C1 segment of cervical spinal cord (tissue), 14 donors: ENCODE measurements at regions not wholly inside any gene's neighbourhood (a gene's known extent, or its start where the extent isn't known, plus 50 kb on each side); places are given as distances from the start of the nearest gene placed in this dataset.

Experiments
- DNase-seq, 14 donors: peaks; one replicate each; lab custom pipeline; 2025; lab: John Stamatoyannopoulos, UW

DNA sequence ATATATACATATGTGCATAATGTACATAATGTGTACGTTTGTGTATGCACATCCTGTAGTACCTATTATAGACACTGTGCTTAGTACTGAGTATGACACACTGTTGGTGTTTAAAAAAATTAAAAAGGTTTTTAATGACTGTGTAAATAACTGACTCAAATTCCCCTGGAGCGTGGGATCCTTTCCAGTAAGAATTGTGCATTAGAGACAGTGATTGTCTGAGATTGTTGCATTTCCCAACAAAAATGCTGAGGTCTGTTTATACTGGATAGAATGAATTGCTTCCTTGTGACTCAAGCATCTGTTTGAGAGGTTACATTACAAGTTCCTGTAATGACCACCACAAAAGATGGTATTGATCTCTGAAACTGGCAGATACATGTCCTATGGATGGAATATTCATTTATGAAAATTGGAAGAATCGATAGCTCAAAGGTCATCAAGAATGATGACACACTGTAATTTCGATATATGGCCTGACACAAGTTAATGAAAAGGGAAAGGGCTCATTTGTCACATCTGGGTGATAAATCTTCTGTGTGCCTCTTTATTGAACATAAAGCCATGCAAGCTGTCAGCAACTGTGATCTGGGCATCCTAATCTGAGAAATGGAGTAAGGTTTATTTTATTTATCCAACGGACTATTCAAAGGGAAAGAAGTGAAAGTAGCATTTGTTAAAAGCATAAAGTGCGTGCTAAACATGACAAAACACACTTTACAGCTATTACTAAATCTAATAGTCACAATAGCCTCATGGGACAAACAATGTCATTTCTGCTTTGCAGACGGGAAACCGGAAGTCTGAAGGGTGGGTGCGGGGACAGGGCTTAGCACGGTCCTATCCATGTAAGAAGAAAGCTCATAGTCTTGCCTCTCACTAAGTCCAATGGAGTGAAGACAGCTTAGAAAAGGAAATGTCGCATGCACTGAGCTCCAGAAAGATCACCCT is 228.8 kb downstream of the CDH11 start:
- no peak for DNase-seq

DNA sequence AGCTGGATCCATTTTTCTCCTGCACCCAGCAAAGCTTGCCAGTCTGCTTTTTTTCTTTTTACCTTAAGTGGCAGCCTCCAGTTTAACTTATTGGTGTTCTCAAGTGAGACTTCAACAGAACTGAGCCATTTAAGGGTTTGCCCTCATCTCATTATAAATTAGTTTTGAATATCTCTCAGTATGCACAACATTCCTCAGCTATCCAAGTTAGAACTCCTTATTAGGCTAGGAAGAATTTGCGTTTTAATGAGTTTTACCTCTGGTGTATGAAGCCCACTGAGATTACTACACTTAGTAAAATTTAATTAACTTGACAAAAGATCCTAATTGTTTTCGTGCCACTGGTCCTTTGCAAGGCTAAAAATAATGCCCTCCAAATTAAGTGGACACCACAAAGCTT is 232.4 kb downstream of the CDH11 start:
- DNase-seq = no peak

DNA sequence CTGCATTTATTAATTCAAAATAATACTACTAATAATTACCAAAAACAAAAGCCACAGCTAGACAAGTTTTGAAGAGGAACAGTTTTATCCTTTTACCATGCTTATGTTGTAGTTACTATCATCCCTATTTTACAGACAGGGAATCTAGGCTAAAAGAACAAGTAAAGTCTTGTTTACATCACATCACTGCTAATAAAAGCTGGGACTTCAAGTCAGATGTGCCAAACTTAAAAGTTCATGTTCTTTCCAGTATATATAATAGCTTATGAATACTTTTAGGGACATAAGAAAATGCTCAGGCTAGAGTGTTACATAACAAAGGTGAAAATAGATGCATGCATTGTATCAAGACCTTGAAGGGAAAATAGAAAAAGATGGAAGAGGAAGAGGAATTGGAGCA is 234.2 kb downstream of the CDH11 start:
- no peak for DNase-seq

DNA sequence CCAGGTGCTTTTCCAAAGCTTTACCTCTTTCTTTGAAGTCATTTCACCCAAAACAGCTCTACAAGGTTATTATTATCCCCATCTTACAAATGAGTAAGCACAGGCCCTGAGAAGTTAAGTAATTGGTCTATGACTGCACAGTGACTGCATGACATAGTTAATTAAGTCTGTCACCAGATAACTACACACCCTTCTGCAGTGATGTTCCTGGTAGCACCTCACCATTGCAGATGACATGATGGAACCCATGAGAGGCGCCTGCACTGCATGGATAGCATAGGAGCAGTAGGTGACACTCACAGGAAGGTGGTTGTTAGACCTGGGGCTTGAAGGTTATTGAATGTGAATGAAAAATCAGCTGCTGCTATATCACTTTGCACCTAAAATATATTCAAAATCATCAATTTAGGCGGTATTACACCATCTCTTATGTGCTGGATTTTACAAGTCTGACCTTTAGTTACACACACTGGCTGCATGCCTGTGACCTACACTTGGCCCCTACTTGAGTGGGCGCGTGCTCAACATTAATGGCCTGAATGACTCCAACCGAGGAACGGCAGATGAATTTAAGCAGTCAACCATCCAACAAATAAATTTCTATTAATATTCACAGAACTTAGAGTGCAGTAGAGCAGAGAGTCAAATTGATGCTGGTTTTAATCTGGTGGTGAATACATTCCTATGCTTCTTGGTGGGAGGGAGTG is 239.6 kb downstream of the CDH11 start:
- no peak for DNase-seq

DNA sequence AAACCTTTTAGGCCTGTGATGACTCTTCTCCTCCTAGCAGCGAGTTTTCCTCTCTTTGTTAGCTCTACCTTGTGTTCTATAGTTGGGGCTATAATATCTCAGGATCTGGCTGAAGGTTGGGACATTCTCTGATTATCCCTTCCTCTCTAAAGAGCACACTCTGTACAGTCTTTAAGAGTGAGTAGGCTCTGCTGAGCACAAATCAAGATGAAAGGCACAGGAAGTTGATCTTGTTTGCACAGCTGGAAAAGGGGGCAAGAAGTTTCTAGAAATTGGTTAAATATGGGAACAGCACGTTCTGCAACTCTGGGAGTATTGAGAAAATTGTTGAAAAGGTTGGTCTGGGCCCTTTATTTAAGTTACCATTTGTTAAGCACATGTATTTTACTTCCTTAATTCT is 240.9 kb downstream of the CDH11 start:
- no peak for DNase-seq

DNA sequence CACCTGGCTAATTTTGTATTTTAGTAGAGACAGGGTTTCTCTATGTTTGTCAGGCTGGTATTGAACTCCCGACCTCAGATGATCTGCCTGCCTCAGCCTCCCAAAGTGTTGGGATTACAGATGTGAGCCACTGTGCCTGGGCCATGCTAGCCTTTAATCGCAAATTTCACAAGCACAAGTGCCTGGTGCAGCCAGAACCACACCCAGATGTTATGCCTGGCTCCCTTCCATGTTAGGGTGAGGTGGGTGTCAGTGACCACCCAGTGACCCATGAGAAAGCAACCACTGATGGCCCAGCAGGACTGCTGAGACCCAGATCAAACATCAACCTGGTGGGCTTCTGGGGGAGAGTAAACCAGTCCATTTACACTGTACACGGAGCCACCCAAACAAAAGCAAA is 241.9 kb downstream of the CDH11 start:
- DNase-seq = no peak

DNA sequence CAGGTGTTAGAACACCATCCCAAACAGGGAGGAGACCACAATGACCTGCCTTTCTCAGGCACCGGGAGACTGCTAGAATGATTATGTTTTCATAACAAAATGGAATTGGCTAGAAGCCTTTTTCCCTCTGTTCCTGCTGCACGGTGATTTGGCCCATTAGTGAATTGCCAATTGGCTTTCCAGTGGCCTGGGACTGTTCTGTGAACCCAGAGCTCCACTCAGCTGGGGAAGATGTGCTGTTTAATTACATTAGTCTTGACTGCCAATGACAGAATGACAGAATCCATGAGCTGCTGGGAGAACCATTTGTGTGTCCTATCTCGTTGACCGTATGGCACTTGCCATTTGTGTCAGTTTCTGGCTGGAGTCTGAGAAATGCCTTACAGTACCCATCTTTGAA is 242.9 kb downstream of the CDH11 start:
- DNase-seq = no peak

DNA sequence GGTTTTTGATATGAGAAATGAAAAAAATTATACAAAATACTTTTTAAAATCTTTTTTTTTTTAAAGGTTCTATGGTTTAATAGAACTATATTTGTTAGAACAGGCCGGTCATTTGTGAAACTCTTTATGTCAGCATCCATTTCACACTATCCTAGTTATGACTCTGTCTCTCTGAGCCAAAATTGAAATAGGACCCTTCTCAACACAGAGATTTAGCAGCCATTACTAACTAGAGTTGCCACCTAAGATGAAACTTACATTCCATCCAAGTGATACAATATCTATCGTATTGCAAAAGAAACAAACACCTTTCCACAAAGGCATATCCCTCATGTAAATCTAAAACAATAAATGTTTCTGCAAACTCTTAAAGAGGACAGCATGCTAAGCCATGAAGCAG is 249.8 kb downstream of the CDH11 start:
- no peak for DNase-seq

DNA sequence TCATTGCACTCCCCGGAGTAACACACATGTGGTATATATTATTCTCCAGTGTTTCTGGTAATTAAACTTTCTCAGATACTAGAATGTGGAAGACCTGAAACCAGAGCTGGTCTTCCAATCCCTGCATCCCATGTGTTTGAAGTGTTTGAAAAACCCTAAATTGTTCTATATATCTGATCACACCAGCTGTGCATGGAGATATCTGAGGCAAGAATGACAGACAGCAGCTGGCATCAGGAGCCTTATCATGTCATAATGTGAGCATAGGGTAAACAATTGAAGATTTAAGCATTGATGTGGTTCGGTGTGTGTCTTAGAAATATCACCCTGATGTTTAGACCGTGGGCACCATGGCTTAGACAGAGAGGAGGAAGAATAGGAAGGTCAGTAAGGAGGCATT is 251.0 kb downstream of the CDH11 start:
- no peak for DNase-seq

DNA sequence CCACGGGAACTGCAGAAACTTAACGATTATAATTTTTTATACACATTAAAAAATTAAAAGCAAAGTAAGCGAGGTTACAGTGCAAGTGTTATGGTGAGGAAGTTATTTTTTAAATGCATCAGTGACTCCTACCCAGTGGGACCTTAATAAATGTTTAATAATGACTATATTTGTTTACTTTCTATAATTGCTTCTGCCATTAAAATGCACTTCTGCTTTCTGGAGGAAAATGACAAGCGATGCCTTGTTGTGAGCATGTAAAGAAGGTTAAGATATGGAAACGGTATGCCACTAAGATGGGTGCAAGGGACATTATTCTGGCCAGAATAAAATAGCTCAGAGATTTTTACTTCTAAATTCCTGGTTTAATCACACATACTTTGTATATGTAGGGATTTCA is 252.1 kb downstream of the CDH11 start:
- no peak for DNase-seq

DNA sequence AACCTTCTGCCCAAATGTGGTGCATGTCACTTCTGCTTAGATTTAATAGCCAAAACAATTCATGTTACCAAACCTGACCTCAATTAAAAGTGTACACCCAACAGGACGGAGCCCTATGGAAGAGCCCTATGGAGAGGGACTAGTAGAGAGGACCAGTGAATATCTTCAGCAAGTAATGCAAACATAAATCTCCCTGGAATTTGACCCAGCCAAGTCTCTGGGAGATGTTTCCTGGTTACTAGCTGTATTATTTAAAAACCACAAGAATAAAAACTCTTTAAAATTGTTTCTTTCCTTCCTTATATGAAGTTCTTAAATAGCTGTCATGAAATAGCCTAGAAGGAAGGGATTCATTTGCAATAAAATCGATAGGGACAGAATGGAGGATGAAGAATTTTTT is 255.8 kb downstream of the CDH11 start:
- DNase-seq = no peak

DNA sequence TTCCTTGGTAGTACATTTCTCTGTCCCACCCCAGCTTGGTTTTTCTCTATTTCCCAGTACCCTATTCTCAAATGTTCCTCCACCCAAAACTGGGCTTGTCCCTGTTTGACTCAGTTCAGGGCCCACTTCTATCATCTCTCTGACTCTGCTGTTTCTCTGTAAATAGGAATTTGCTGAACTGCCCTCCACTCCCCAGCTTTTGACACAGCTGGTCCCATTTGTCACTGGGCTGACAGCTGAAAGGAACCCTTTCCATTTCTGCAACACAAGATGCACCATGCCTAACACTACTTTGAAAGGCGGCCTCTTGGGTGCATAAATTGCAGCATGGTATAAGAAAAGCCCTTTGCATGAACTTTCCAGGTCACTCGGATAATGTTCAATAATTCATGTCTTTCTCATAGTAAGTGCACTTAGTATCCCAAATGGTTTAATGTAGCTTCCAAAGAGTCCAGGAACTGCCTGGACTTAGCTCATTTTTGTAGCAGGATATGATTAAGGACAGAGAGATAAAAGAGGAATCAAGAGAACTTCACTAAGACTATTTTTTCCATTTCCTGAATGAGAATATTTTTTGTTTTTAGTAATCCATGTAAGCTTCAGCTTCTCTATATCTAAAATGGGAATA is 256.7 kb downstream of the CDH11 start:
- DNase-seq = no peak

DNA sequence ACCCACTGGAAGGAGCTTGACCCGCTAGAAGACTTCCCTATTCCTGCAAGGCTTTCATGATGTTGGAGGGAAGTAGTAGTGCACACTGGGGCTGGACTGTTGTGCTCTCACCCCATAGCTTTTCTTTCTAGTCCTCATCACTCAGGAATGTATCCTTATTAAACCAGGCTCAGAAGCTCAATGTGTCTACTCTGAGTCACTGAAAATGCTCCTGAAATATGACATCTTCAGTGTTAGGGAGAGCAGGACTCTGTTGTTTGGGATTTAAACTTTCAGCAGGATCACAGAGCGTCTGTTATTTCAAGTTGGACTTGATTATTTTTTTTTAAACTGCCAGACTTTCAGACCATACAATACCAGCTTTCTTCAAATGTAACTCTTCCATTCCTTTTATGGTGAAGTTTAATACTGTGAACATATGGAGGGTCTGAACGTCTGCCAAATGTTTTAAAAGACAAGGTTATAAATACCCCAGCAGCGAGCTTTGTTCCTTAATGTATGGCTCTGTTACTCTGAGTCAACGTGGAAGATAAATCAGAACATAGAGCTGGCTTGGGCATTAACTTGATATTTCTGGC is 257.5 kb downstream of the CDH11 start:
- no peak for DNase-seq

DNA sequence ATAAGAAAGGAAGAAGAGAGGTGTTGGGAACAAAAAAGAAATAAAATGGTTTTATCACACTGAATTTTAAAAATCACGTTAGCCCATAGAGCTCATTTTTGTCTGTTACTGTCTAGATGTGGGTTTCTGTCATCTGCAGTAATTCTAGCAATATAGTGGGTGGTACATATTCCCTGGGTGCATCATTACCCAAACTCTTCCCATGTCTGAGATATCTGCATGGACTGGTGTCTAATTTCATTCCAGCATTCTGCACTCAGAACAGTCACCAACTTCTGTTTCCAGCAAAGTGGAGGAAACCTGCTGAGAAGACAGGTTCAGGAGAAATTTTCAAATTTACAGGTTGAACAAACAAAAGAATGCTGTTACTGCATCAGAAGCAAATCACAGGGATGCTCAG is 263.8 kb downstream of the CDH11 start:
- DNase-seq = no peak

DNA sequence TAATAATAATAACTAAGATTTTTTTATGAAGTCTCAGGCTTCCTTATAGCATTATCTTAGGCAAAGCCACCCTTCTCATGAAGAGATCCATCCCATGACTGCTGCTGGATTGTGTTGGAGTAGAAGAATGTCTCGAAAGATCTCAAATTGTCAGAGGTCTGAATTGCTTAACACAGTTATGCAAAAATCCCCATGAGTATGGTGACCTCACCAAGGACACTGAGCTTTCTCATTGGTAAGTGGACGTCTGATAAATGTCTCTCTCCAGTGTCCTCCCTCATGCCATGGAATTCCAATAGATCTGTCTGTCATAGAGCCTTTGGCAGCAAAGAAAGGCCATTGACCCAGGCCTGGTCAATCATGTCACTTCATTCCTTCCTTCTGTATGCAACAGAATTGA is 264.5 kb downstream of the CDH11 start:
- no peak for DNase-seq

DNA sequence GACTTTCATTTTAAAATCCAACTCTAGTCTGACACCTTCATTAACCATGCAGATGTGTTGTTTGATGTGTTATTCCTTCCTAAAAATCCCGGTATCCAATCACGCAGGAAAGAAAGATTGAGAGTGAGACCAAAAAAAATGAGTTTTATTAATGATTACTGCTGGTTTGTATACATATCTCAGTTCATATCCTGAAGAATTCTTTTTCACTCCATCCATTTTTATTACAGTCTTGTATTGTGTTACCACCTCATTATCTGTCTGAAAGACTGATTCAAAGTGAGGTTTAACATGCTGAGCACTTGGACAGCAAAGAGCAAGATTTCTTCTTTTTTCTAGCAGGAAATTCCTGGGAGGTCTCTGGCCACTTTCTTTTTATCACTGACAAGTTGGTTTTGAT is 268.3 kb downstream of the CDH11 start:
- DNase-seq = no peak

DNA sequence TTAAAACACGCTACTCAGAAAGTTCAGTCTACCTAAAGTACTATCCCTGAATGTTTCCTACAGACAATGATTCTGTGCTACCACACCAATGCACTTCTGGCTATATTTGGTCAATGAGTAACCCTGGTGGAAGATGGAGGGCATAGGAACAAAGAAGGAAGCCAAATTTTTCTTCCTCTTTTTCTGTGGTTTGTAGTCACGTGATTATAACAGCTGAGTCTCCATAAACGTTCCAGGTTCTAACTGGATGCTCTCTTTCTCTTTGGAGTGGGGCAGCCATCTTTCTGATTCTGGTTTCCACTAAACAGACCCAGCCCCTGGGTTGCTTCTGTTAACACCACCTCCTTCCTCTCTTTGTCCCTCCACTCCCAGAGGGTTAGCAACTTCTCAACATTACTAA is 274.9 kb downstream of the CDH11 start:
- DNase-seq = no peak

DNA sequence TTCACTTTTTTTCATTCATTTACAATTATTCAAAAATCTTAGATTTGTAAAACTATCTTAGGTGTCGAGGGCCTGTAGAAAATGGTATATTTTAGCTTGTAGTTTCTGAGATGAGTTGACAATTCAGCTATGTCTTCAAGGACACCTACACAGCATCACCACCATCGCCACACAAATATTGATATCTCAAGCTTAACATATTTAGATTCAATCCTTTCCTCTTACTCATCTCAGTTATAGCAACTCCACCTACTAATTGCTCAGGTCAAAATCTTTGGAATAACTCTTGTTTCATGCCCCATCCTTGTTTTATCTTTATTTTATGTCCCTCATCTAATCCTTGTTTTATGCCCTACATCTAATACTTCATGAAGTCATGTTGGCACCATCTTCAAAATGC is 276.8 kb downstream of the CDH11 start:
- no peak for DNase-seq

DNA sequence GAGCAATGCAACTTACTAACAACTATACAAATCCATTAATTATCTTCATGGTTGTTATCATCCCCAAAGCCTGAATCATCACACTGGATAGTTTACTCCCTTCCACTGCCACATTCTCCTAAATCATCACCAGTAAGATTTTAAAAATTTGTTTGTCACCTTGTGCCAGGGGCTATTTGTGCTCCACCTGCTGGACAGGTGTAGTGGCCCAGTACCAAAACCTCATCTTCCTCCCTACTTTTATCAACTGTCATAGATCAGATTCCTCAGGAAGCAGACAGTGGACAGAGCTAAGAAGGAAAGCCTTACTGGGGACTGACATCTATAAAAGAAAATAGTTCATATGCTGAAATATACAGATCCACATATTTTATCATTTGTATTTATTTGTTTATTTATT is 280.4 kb downstream of the CDH11 start:
- DNase-seq = no peak

DNA sequence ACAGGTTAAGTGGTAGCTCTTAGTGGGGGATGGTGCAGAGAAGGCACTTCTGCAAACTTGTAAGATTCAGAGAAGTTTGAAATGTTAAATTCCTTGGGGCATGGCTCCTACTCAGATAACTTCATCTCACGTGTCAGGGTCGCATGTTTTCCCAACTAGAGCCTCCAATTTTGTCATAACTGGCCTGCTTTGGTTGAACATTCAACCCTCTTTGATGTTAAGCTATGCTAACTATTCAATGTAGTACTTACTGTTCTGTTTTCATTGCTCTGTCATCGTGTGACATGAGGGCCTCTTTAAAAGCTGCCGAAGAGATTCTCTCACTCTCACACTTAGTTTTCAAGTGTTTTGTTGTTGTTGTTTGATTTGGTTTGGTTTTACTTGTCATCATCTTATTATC is 280.8 kb downstream of the CDH11 start:
- DNase-seq = no peak

DNA sequence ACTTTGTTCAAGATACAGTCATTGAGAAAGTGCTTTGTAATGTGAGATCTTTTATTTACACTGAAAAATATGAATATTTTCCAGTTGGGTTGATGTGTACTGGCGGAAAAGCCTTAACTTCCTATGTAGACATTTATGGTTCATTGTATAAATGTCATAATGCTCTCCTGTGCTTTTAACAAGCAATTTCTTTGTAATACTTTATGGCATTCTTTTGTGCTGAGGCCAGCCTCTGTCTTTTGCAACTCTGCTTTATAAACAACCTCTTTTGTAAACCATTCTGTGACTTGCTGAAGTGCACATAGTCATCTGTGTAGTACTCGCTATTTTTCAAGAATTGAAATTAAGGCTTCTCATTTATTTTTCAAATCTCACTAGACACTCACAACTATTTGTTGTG is 291.2 kb downstream of the CDH11 start:
- DNase-seq = no peak

DNA sequence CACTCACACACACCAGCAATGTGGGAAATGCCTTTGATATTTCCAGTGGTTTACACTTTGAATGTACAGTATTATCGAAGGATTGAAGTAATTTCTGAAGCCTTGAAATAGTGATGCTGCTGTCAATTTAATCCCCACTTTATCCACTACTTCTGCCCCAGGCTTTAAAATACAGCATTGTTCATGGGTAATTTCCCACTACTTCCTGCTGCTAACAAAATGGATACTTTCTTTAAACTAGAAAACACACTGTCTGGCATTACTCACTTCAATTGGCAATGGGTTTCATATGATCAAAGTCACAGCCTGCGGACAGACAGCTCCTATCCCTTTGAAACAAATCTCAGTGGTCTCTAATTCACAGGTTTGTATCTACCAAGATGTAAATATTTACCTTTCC is 292.2 kb downstream of the CDH11 start:
- DNase-seq = no peak
